ENCODE measurements at regions not wholly inside any gene's neighbourhood (a gene's known extent, or its start where the extent isn't known, plus 50 kb on each side); places are given as distances from the start of the nearest gene placed in this dataset.

- peak overlapping the region in 4 of 8 donors; percentile 20 to 40 (median 31) for H3K27ac ChIP-seq
- no peaks in the 10 kb centered on the region for H3K27me3 ChIP-seq (replicated peaks in 1 of 7)
- intact Hi-C loops (cut with DNase I; ENCODE audit: low total_unique reads): no loop called here
- H3K36me3 ChIP-seq: no peaks in the 10 kb centered on the region
- 19 to 32% (median 27%) methylated on average over 13 of the region's 13 CpGs for WGBS, 5 donors
- H3K9me3 ChIP-seq: no peaks in the 10 kb centered on the region
- TF ChIP-seq CTCF (IDR thresholded peaks at IDR 0.05 in 8 of 11, conservative IDR thresholded peaks at IDR 0.05 in 3 of 11): peak; percentile 65 to 88 (median 87)
- TF ChIP-seq POLR2AphosphoS5 (IDR thresholded peaks at IDR 0.05): peak in 2 of 3 donors; percentile 42 to 49
- no peak for TF ChIP-seq POLR2A (IDR thresholded peaks at IDR 0.05)
- peak; percentile 92 for DNase-seq
- H3K4me1 ChIP-seq: peaks cover 11 to 64% (median 23%) of the 10 kb centered on the region in 6 donors
- H3K4me3 ChIP-seq: no peak overlapping the region
These were observed 103.2 kb upstream of the DUSP22 start for GRCh38 chr6:188821-189655.

GRCh38 chr6:189676-190075, 102.6 kb upstream of the DUSP22 start:
- H3K4me1 ChIP-seq: peaks cover 15 to 64% (median 26%) of the 10 kb centered on the region in 6 donors
- no peaks in the 10 kb centered on the region for H3K9me3 ChIP-seq
- DNase-seq: no peak
- no peaks in the 10 kb centered on the region for H3K36me3 ChIP-seq
- TF ChIP-seq POLR2AphosphoS5 (IDR thresholded peaks at IDR 0.05) (no peak), POLR2A (IDR thresholded peaks at IDR 0.05) (no peak), CTCF (IDR thresholded peaks at IDR 0.05 in 8 of 11, conservative IDR thresholded peaks at IDR 0.05 in 3 of 11) (no peak)
- WGBS, 5 donors: 52 to 81% (median 69%) methylated on average over 8 of the region's 8 CpGs
- no peak overlapping the region for H3K4me3 ChIP-seq
- intact Hi-C loops (cut with DNase I; ENCODE audit: low total_unique reads): no loop called here
- peak overlapping the region in 4 of 8 donors; percentile 20 to 40 (median 31) for H3K27ac ChIP-seq
- H3K27me3 ChIP-seq (replicated peaks in 1 of 7): no peaks in the 10 kb centered on the region

GRCh38 chr6:190596-191395, 101.5 kb upstream of the DUSP22 start:
- Histone ChIP-seq H3K36me3 (no peaks in the 10 kb centered on the region), H3K4me3 (no peak overlapping the region), H3K27me3 (replicated peaks in 1 of 7) (no peaks in the 10 kb centered on the region), H3K4me1 (peaks cover 15 to 67% (median 36%) of the 10 kb centered on the region in 6 donors), H3K9me3 (no peaks in the 10 kb centered on the region), H3K27ac (peak overlapping the region in 1 of 8 donors; percentile 40)
- DNase-seq: no peak
- no peak for TF ChIP-seq CTCF (IDR thresholded peaks at IDR 0.05 in 8 of 11, conservative IDR thresholded peaks at IDR 0.05 in 3 of 11)
- TF ChIP-seq POLR2A (IDR thresholded peaks at IDR 0.05): no peak
- TF ChIP-seq POLR2AphosphoS5 (IDR thresholded peaks at IDR 0.05): no peak
- 86 to 93% (median 90%) methylated on average over 11 of the region's 11 CpGs for WGBS, 5 donors
- intact Hi-C loops (cut with DNase I; ENCODE audit: low total_unique reads): no loop called here
